ENCODE measurements at regions not wholly inside any gene's neighbourhood (a gene's known extent, or its start where the extent isn't known, plus 50 kb on each side); places are given as distances from the start of the nearest gene placed in this dataset.
"Not testable (repeated sequence)": the region's sequence is repeated elsewhere in the genome, so short reads cannot be mapped to it uniquely, and the experiment has no call there.

GRCh38 chr21:14903172-14903865 is 161.5 kb downstream of the NRIP1 start:
- Mint-ChIP-seq H3K36me3 (ENCODE audit: insufficient read depth) (no peaks in the 10 kb centered on the region), H3K9me3 (no peaks in the 10 kb centered on the region), H3K4me3 (no peak overlapping the region), H3K4me1 (ENCODE audit: low read depth) (peaks cover 5% of the 10 kb centered on the region), H3K27me3 (ENCODE audit: low read depth) (no peaks in the 10 kb centered on the region)
- DNase-seq (no peak), ATAC-seq (no peak)

GRCh38 chr21:14901482-14901958 is 163.3 kb downstream of the NRIP1 start:
- Mint-ChIP-seq H3K36me3 (ENCODE audit: insufficient read depth) (no peaks in the 10 kb centered on the region), H3K4me1 (ENCODE audit: low read depth) (peaks cover 5% of the 10 kb centered on the region), H3K9me3 (no peaks in the 10 kb centered on the region), H3K27me3 (ENCODE audit: low read depth) (no peaks in the 10 kb centered on the region), H3K4me3 (no peak overlapping the region)
- no peak for DNase-seq
- ATAC-seq: peak; percentile 63 to 75

DNA sequence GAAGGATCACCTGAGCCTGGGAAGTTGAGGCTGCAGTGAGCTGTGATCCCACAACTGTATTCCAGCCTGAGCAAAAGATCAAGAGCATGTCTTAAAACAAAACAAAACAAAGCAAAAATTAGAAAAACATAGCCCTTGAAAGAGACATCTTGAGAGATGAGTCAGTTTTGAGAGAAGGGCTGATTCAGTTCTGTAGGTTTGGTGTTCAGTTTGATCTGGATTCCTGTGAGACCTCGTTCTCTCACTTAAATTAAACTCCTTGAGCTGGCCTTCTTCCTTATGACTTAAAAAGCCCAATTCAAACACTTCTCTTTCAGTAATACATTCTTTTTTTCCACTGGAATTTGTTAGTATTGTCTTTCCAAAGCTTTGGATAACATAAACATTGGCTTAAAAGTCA is 164.2 kb downstream of the NRIP1 start:
- DNase-seq (no peak), ATAC-seq (peak in 1 of 2 donors; percentile 40)
- Mint-ChIP-seq H3K27me3 (ENCODE audit: low read depth) (no peaks in the 10 kb centered on the region), H3K4me1 (ENCODE audit: low read depth) (peaks cover 5% of the 10 kb centered on the region), H3K36me3 (ENCODE audit: insufficient read depth) (no peaks in the 10 kb centered on the region), H3K9me3 (no peaks in the 10 kb centered on the region), H3K4me3 (no peak overlapping the region)

DNA sequence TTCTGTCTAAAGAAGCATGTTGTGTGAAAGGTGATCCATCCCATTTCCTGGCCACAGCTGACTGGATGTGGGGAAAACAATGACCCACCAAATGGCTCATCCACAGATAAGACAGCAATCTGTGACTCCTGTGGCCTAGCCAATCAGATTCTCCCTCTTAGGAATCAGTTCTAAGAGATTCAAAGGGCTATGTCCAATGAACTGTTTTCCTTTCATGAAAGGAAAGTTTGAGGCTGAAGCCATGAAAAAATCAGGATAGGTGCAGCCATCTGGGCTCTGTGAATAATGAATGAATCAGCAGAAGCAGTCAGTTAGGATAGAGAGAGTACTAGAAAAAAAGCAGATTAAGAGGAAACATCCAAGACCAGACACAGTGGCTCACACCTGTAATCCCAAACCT is 164.7 kb downstream of the NRIP1 start:
- no peaks in the 10 kb centered on the region for H3K9me3 Mint-ChIP-seq
- no peak overlapping the region for H3K4me3 Mint-ChIP-seq
- ATAC-seq (no peak), DNase-seq (no peak)
- no peaks in the 10 kb centered on the region for H3K27me3 Mint-ChIP-seq (ENCODE audit: low read depth)
- peaks cover 5% of the 10 kb centered on the region for H3K4me1 Mint-ChIP-seq (ENCODE audit: low read depth)
- no peaks in the 10 kb centered on the region for H3K36me3 Mint-ChIP-seq (ENCODE audit: insufficient read depth)

DNA sequence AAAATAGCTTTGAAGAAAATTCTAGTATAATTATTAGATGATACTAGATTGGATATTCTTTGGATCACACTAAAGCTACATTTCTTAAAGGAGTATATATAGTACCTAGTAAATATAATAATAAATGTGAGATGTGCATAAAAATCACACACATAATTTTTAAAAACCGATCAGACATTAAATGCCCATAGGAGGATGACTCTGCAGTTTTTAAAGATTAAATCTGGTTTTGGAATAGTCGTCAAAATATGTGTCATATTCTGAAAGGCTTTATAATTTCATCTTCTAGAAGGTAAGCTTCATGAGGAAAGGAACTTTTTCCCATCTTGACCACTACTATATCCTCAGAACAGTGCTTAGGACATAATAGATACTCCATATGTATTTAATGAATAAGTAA is 169.0 kb downstream of the NRIP1 start:
- DNase-seq: no peak
- Mint-ChIP-seq H3K4me3 (no peak overlapping the region), H3K4me1 (ENCODE audit: low read depth) (peaks cover 2% of the 10 kb centered on the region), H3K36me3 (ENCODE audit: insufficient read depth) (no peaks in the 10 kb centered on the region), H3K9me3 (no peaks in the 10 kb centered on the region), H3K27me3 (ENCODE audit: low read depth) (no peaks in the 10 kb centered on the region)
- ATAC-seq: no peak

- no peaks in the 10 kb centered on the region for H3K36me3 Mint-ChIP-seq (ENCODE audit: insufficient read depth)
- H3K9me3 Mint-ChIP-seq: no peaks in the 10 kb centered on the region
- H3K27me3 Mint-ChIP-seq (ENCODE audit: low read depth): no peaks in the 10 kb centered on the region
- H3K4me1 Mint-ChIP-seq (ENCODE audit: low read depth): peaks cover 2% of the 10 kb centered on the region
- H3K4me3 Mint-ChIP-seq: no peak overlapping the region
- DNase-seq (no peak), ATAC-seq (no peak)
Observed at GRCh38 chr21:14890141-14890540, 174.7 kb downstream of the NRIP1 start.

GRCh38 chr21:14889080-14889810 is 175.6 kb downstream of the NRIP1 start:
- Mint-ChIP-seq H3K4me1 (ENCODE audit: low read depth) (peaks cover 2% of the 10 kb centered on the region), H3K36me3 (ENCODE audit: insufficient read depth) (no peaks in the 10 kb centered on the region), H3K27me3 (ENCODE audit: low read depth) (no peaks in the 10 kb centered on the region), H3K9me3 (no peaks in the 10 kb centered on the region), H3K4me3 (no peak overlapping the region)
- DNase-seq (no peak), ATAC-seq (no peak)

DNA sequence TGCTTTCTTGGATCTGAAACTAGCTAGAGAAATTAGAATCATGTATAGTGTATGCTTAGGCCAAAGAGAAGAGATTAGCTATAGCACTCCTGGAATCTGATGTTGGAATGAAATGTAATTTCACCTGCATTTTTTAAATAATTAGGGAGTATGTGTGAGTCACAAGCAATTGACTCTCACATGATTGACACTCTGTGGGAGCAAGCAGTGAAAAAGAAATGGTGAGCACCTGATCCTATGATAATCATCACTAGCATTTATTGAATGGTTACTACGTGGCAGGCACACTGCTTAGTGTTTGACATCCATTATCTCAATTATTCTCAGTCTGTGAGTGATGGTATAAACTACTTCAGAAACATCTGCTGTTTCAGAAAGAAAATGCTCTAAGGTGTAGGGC is 176.6 kb downstream of the NRIP1 start:
- no peaks in the 10 kb centered on the region for H3K27me3 Mint-ChIP-seq (ENCODE audit: low read depth)
- H3K36me3 Mint-ChIP-seq (ENCODE audit: insufficient read depth): no peaks in the 10 kb centered on the region
- H3K4me1 Mint-ChIP-seq (ENCODE audit: low read depth): peaks cover 2% of the 10 kb centered on the region
- no peak for DNase-seq
- no peaks in the 10 kb centered on the region for H3K9me3 Mint-ChIP-seq
- no peak for ATAC-seq
- H3K4me3 Mint-ChIP-seq: no peak overlapping the region

- Mint-ChIP-seq H3K27me3 (ENCODE audit: low read depth) (no peaks in the 10 kb centered on the region), H3K9me3 (no peaks in the 10 kb centered on the region), H3K4me1 (ENCODE audit: low read depth) (peaks cover 2% of the 10 kb centered on the region), H3K4me3 (no peak overlapping the region), H3K36me3 (ENCODE audit: insufficient read depth) (no peaks in the 10 kb centered on the region)
- ATAC-seq (no peak), DNase-seq (no peak)
Observed at GRCh38 chr21:14886001-14886400, 178.8 kb downstream of the NRIP1 start.

- H3K27me3 Mint-ChIP-seq (ENCODE audit: low read depth): no peaks in the 10 kb centered on the region
- no peaks in the 10 kb centered on the region for H3K9me3 Mint-ChIP-seq
- DNase-seq (no peak), ATAC-seq (no peak)
- peaks cover 3% of the 10 kb centered on the region for H3K4me1 Mint-ChIP-seq (ENCODE audit: low read depth)
- no peaks in the 10 kb centered on the region for H3K36me3 Mint-ChIP-seq (ENCODE audit: insufficient read depth)
- H3K4me3 Mint-ChIP-seq: no peak overlapping the region
Observed at GRCh38 chr21:14883351-14883750, 181.4 kb downstream of the NRIP1 start.

DNA sequence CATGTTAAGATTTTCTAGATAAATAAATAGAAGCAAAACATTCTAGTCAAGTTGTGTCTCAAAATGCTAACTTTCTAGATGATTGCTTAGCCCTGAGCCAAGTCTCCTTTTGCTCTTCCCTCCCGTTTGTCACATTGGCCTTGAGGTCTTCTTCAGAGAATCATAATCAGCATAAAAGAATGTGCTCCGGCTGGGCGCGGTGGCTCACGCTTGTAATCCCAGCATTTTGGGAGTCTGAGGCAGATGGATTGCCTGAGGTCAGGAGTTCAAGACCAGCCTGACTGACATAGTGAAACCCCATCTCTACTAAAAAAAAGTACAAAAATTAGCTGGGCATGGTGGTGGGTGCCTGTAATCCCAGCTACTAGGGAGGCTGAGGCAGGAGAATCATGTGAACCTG is 182.3 kb downstream of the NRIP1 start:
- not testable (repeated sequence) for H3K27me3 Mint-ChIP-seq (ENCODE audit: low read depth); H3K4me1 Mint-ChIP-seq (ENCODE audit: low read depth); H3K36me3 Mint-ChIP-seq (ENCODE audit: insufficient read depth); ATAC-seq; DNase-seq; H3K9me3 Mint-ChIP-seq; H3K4me3 Mint-ChIP-seq

DNA sequence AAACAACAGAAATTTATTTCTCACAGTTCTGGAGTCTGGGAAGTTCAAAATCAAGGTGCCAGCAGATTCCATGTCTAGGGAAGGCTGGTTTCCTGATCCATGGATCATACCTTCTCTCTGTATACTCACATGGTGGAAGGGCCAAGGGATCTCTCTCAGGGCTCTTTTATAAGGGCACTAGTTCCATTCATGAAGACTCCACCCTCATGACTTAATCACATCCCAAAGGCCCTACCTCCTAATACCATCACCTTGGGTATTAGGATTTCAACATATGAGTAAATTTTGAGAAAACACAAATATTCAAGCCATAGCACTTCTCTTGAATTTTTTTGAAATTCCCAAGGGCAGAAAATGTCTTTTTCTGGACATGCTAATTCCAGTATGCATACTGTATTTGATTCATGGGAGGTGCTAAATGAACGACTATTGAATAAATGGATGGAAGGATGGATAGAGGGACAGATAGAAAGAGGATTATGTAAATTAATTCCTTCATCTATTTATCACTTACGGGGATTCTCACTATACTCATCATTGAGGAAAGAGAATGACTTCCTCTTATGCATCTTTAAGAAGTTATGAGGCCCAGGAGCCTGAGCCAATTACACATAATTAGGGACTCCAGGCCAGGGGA is 182.8 kb downstream of the NRIP1 start:
- H3K4me3 Mint-ChIP-seq: no peak overlapping the region
- no peak for DNase-seq
- no peaks in the 10 kb centered on the region for H3K9me3 Mint-ChIP-seq
- H3K36me3 Mint-ChIP-seq (ENCODE audit: insufficient read depth): no peaks in the 10 kb centered on the region
- no peak for ATAC-seq
- H3K27me3 Mint-ChIP-seq (ENCODE audit: low read depth): no peaks in the 10 kb centered on the region
- H3K4me1 Mint-ChIP-seq (ENCODE audit: low read depth): peaks cover 11% of the 10 kb centered on the region

- Mint-ChIP-seq H3K4me3 (no peak overlapping the region), H3K36me3 (ENCODE audit: insufficient read depth) (no peaks in the 10 kb centered on the region), H3K9me3 (no peaks in the 10 kb centered on the region), H3K4me1 (ENCODE audit: low read depth) (peaks cover 11% of the 10 kb centered on the region), H3K27me3 (ENCODE audit: low read depth) (no peaks in the 10 kb centered on the region)
- DNase-seq (no peak), ATAC-seq (no peak)
Observed at GRCh38 chr21:14880922-14881321, 183.9 kb downstream of the NRIP1 start.

GRCh38 chr21:14879458-14879857 is 185.3 kb downstream of the NRIP1 start:
- H3K27me3 Mint-ChIP-seq (ENCODE audit: low read depth): no peaks in the 10 kb centered on the region
- no peak overlapping the region for H3K4me3 Mint-ChIP-seq
- H3K36me3 Mint-ChIP-seq (ENCODE audit: insufficient read depth): no peaks in the 10 kb centered on the region
- no peak for DNase-seq
- no peaks in the 10 kb centered on the region for H3K9me3 Mint-ChIP-seq
- peaks cover 11% of the 10 kb centered on the region for H3K4me1 Mint-ChIP-seq (ENCODE audit: low read depth)
- no peak for ATAC-seq

DNA sequence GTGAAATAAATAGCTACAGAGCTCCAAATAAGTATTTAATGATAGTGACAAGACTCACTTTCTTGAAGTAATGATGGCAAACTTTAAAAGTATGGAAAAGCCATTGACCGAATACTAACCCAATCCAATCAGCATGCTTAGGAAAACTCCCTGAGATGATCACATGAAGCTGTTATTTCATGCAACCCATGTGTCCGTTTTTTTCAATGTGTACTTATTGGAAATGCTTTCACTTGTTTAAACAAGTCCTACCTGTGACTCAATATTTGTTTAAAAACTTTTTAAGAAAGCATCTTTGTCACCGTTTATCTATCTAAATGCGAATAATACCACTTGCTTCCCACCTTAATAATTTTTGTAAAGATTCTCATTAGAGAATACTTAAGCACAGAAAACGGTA is 185.8 kb downstream of the NRIP1 start:
- no peak for DNase-seq
- Mint-ChIP-seq H3K4me1 (ENCODE audit: low read depth) (peaks cover 11% of the 10 kb centered on the region), H3K9me3 (no peaks in the 10 kb centered on the region), H3K36me3 (ENCODE audit: insufficient read depth) (no peaks in the 10 kb centered on the region), H3K4me3 (no peak overlapping the region), H3K27me3 (ENCODE audit: low read depth) (no peaks in the 10 kb centered on the region)
- ATAC-seq: no peak

Measured in activated T-cell treated with anti-CD3 and anti-CD28 coated beads, Interleukin-2, amount 50 U/mL, for 4 hours (primary cell).